Superior temporal gyrus (tissue), 1 donor: ENCODE measurements at regions not wholly inside any gene's neighbourhood (a gene's known extent, or its start where the extent isn't known, plus 50 kb on each side); places are given as distances from the start of the nearest gene placed in this dataset.
A peak's percentile ranks its signal among the peaks of the same experiment; 100 is the strongest.
"Not testable (repeated sequence)": the region's sequence is repeated elsewhere in the genome, so short reads cannot be mapped to it uniquely, and the experiment has no call there.

Source experiments
- DNase-seq: peaks from one replicate; pipeline ENCODE4 v3.0.0-alpha.2; 2016; ENCODE audit errors: extremely low spot score

DNA sequence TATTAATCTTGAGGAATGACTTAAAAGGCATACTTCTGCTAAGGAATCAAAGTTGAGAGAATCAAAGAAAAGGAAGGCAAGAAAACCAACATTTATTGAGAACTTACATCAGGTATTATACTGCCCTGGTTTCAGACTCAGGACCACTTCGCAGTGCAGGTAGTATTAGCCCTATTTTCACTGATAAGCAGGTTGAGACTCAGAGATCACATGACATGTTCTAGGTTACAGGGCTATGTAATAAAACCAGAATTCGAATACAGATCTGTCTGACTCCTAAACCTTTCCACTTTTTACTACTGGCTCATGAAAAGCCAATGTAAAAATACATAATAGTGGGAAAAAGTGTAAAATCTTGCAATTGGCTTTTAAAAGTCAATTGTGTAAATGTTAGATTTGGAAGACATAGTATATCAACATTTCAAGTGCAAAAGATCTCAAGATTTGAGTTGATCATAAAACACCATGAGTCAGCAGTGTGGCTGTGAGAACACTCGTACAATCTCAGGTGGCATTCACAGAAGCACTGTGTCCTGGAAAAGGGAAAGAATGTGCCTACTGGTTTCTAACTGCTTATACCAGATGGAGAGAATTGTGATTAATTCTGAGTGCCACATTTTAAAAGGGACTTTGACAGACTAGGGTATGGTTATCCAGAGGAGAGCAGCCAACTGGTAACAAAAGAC is 195.8 kb upstream of the MKLN1 start:
- DNase-seq = no peak

DNA sequence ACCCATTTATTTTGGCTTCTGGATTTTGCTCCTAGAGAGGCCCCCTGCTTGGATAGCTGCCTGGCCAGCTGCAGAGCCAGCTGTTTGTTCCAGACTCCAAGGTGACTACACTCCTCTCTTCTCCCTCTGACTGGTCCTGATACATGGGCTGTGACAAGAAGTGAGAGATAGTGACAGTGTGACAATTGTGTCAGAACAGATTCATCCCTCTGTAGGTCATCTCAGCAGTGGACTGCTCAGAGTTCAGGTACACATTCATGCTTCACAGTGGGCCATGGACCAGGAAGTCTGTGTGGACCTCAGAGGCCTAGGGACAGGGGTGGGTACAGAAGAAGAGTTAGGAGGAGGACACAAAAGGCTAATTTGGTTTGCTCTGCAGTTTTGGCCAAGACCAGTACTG is 188.2 kb upstream of the MKLN1 start:
- DNase-seq = no peak

DNA sequence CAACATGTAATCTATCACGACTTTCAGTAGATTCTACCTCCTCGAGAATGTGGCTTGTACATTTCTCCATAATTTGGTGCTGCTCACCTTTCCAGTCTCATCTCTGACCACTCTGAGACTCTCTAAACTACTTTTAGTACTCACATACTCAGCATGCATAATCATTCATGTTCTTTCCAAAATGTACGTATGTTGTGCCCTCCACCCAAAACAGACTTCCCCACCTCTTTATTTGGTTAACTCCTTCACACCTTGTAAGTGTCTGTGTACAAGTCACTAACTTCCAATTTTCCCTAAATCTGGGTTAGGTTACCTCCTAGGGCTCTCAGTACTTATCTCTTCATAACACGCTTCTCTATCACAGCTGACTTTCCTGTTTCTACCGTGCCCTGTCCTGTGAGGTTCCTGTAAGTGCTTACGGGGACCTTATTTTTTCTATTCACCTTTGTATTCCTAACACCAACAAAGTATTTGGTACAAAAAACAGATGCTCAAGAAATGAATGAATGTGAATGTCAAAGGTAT is 186.2 kb upstream of the MKLN1 start:
- no peak for DNase-seq

GRCh38 chr7:131143869-131144268 is 183.8 kb upstream of the MKLN1 start:
- no peak for DNase-seq

GRCh38 chr7:131145026-131145425 is 182.7 kb upstream of the MKLN1 start:
- no peak for DNase-seq

DNA sequence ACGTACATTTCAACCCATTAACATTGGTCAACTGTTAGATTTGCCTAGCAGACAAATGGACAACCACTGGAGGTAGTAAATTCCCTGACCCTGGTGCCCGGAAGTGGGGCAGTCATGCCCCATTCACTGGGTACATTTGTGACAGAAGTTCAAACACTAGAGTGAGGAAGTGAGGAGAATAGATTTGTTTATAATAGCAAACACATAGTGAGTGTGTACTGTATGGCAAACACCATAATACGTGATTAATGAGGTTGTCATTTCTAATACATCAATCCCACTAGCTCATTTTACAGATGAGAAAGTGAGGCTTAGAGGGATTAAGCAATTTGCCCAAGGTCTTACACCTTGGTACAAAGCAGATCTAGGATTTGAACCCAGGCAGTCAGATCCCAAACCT is 181.9 kb upstream of the MKLN1 start:
- no peak for DNase-seq

- peak; percentile 53 for DNase-seq
These were observed 180.1 kb upstream of the MKLN1 start for GRCh38 chr7:131147604-131148003.

DNA sequence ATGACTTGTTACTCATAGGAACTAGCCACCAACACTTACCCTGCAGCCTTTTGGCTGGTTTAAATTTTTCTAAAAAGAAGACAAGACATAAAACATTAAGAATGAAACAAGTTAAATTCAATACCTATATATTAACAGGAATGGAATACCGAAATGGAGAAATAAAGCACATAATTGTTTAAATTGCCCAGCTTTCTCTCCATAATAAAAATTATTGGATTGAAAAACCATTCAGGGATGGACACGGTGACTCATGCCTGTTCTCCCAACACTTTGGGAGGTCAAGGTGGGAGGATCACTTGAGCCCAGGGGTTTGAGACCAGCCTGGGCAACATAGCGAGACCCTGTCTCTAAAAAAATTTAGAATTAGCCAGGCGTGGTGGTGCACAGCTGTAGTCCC is 179.4 kb upstream of the MKLN1 start:
- DNase-seq = no peak

DNA sequence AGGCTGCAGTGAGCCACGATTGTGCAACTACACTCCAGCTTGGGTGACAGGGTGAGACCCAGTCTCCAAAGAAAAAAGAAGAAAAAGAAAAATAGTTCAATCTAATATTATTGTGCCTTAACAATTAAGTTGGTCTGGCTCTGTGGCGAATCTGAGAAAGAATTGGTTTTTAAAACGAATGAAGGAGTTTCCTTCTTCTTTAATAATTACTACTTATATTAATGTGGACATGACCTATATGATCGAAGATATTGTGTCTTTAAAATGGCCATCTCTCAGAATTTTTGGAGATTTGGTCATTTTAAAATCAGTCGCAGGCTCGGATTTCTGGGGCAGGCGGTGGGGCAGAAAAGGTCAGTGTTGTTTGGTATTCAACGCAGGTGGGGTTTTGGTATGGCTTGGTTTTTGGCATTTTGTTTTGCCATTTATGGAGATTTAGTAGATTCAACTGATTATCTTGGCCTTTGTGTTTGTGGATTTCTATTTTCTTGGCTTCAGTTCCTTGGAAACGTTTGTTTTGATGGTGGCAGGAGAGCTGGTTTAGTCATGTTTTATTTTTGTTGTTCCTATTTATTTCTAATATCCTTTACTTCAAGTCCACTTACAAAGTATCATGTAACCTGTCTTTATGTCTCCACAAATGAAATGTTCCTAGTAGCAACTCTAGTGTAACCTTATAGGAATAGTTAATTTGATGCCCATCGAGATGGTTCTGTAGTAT is 178.8 kb upstream of the MKLN1 start:
- no peak for DNase-seq

GRCh38 chr7:131149429-131149773 is 178.3 kb upstream of the MKLN1 start:
- no peak for DNase-seq

DNA sequence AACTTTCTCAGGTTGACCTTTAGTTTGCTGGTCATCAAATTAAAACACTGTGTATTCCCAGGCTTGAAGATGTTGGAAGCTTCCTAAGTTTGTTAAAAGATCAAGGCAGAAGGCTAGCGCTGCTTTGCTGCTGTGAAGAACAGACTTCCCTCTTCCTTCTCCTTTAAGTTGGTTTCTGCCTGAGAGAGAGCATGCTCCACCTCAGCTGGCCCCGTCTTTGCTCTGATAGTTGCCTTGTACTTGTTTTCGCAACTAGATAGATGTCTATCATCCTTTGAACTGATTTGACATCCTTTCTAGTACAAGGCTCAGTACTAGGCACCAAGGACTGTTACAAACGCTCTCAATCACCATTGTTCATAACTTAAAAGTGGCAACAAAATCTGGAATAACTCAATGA is 177.8 kb upstream of the MKLN1 start:
- DNase-seq = no peak

DNA sequence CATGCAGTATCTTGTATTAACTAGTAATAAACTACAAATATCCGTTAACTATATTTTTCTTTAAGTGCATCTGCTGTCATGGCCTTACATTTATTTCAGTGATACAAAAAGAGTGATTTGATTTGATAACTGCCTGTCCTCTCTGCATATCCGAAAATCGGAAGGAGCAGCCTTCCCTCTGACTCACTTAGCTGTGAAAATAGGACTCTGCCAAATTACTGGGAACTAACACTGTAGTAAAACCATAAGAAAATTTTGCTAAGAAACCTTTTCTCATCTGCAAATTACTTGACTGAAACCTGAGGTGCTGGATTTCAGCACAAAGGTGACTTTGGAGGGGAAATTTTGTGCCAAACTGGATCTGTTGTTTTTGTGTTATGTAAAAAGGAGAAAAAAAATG is 176.6 kb upstream of the MKLN1 start:
- DNase-seq = peak; percentile 68

- DNase-seq = no peak
These were observed 174.9 kb upstream of the MKLN1 start for GRCh38 chr7:131152766-131153165.

- no peak for DNase-seq
These were observed 173.3 kb upstream of the MKLN1 start for GRCh38 chr7:131154380-131154779.

DNA sequence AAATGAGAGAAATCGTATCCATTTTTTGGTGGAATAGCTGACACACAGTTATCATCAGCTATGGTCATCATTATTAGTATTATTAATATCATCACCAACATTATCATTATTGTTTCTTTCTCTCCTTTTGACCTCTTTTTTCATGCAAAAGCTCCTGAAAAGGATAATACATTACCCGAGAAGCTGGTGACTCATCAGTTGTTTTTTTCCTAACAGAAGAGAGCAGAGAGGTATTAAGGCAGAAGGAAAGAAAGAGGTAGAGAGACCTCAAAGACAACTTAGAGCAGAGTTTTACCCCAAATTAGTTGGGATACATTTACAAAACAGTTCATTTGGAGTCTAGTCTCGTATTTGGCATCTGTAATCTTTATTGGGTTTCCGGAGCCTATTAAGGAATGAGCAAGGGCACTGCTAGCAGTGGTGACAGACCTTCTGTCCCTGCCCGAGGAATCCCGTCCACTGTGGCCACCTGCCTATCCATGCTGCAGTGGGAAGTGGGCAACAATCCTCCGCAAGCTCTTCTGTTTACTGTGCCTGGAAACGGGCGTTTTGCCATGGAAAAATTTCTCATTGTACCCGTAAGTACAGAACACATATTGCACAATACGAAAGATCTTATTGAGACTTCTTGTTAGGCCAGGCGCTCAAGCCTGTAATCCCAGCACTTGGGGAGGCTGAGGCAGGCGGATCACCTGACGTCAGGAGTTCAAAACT is 170.0 kb upstream of the MKLN1 start:
- DNase-seq = peak; percentile 54

- DNase-seq = not testable (repeated sequence)
These were observed 169.4 kb upstream of the MKLN1 start for GRCh38 chr7:131158244-131158636.

DNA sequence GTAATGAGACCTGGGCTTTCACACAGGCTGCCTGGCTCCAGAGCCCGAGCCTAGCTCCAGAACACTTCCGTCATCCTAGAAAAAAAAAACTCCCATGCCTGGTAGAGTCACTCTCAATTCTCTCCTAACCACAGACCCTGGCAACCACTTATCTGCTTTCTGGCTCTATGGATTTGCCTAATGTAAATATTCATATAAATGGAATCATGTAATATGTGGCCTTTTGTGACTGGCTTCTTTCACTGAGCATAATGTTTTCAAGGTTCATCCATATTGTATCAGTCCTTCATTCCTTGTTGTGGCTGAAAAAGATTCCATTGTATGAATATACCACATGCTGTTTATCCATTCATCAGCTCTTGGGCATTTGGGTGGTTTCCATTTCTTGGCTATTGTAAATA is 167.7 kb upstream of the MKLN1 start:
- peak; percentile 62 for DNase-seq

DNA sequence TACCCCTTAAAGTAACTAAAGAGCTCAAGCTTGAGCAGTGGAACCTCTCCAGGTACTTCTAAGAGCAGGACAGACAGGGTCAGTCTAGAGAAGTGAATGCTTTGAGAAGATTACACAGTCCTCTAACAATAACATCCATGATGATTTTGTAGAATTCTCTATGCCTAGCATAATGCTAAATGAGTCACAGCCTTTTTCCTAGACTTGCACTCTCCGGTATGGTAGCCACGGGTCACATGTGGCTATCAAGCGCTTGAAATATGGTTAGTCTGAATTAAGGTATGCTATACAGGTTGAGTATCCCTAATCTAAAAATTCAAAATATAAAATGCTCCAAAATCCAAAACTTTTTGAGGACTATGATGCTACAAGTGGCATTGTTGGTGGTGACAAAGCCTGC is 166.6 kb upstream of the MKLN1 start:
- no peak for DNase-seq

- no peak for DNase-seq
These were observed 163.4 kb upstream of the MKLN1 start for GRCh38 chr7:131164025-131164925.

- DNase-seq = no peak
These were observed 161.6 kb upstream of the MKLN1 start for GRCh38 chr7:131166066-131166465.

DNA sequence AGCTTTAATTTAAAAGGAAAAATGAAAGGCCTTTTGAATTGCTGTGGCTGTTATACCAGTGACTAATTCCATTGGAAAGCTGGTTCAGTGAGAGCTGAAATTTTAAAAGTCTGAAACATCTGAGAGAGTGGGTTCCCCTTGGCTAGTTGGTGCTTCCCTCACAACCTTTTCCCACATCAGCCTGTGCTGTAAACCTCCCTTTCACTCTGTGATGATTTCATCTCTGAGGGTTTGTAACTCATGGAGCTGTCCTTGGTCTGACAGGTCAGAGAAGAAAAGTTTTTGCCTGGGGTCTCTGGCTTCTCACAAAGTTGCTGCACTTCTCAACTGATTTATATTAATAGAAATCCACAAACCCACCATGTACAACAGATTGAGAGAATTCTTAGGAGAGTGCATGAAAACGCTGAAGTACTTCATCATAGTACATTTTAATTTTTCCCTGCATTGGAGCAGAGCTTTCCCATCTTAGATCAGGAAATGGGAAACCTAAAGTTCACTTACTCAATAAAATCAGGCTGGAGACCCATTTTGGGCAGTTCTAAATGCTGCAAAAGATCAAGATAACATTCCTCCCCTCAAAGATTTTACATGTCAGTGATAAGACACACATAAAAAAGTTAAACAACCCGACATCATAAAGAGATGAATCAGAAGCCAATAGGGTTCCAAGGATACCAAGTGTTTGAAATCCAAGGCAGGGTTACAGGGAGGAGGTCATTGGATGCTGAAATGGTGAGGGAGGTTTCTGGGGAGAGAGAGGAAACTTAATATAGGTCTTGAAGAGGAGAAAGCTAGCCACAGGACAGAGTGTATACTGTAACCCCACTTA is 157.0 kb upstream of the MKLN1 start:
- DNase-seq = no peak
